Erythroblast (primary cell): ENCODE measurements at regions not wholly inside any gene's neighbourhood (a gene's known extent, or its start where the extent isn't known, plus 50 kb on each side); places are given as distances from the start of the nearest gene placed in this dataset.

Experiments used
- GATA1 ChIP-seq: IDR thresholded peaks from 2 replicates; pipeline ENCODE4 v1.6.1; 2011; ENCODE audit warnings: low read depth, mild to moderate bottlenecking, control low read depth, low read length, moderate library complexity
- POLR2A ChIP-seq: IDR thresholded peaks from 2 replicates; pipeline ENCODE4 v1.6.1; 2011; ENCODE audit warnings: mild to moderate bottlenecking, low read length

GRCh38 chr20:55014766-55015165 is 539.4 kb downstream of the DOK5 start:
- TF ChIP-seq POLR2A, result no peak
- no peak for TF ChIP-seq GATA1
